IMR-90 (cell line): ENCODE measurements at regions not wholly inside any gene's neighbourhood (a gene's known extent, or its start where the extent isn't known, plus 50 kb on each side); places are given as distances from the start of the nearest gene placed in this dataset.

ENCODE experiments used
- ATAC-seq: fragments of 200-7000 bp; cut with Tn5 transposase; 2 replicates; pipeline ENCODE4 v1.9.1; 2020; ENCODE audit warnings: low read depth, mild to moderate bottlenecking, moderate library complexity
- BruUV-seq: library from RNA; stranded (reverse); fragments of 400-500 nt; replicated peaks from 2 replicates; lab custom pipeline; 2021; lab: Mats Ljungman, UMichigan
- CTCF ChIA-PET: fragments of 300-600 bp; formaldehyde crosslinking; extraction: SDS; loops from one replicate; lab custom pipeline; 2021; ENCODE audit warnings: antibody characterized with exemption; lab: Yijun Ruan, JAX
- POLR2A ChIA-PET: fragments of 300-600 bp; sonication (Branson Sonifier 250); formaldehyde crosslinking; loops from one replicate; lab custom pipeline; 2022; ENCODE audit warnings: antibody characterized with exemption; ENCODE audit not compliant: unreplicated experiment; lab: Charles Lee
- DNase-seq: peaks from one replicate; pipeline ENCODE4 v3.0.0; 2013
- H2AFZ ChIP-seq: replicated peaks from 2 replicates; pipeline ENCODE3; 2013; ENCODE audit warnings: low read length, mild to moderate bottlenecking; ENCODE audit not compliant: poor library complexity
- H2AK5ac ChIP-seq: 2 replicates; pipeline ENCODE4 v1.6.1; 2013; ENCODE audit warnings: low read depth, low read length, inconsistent platforms
- H2AK9ac ChIP-seq: replicated peaks from 2 replicates; pipeline ENCODE3; 2013; ENCODE audit warnings: mild to moderate bottlenecking, low read depth, low read length, moderate library complexity; ENCODE audit not compliant: poor library complexity
- H2BK120ac ChIP-seq: 2 replicates; pipeline ENCODE4 v1.6.1; 2013; ENCODE audit warnings: low read depth, low read length, inconsistent platforms
- H2BK15ac ChIP-seq: 3 replicates; pipeline ENCODE4 v1.6.1; 2013; ENCODE audit warnings: low read depth, low read length, inconsistent platforms
- H2BK20ac ChIP-seq: 2 replicates; pipeline ENCODE4 v1.6.1; 2013; ENCODE audit warnings: low read depth, mild to moderate bottlenecking, inconsistent platforms, low read length, moderate library complexity
- H2BK5ac ChIP-seq: 2 replicates; pipeline ENCODE4 v1.6.1; 2013; ENCODE audit warnings: mild to moderate bottlenecking, low read depth, low read length, inconsistent platforms; ENCODE audit not compliant: poor library complexity, severe bottlenecking
- H3K14ac ChIP-seq: replicated peaks from 2 replicates; pipeline ENCODE4 v1.6.1; 2013; ENCODE audit warnings: low read depth, low read length, inconsistent platforms
- H3K18ac ChIP-seq: 2 replicates; pipeline ENCODE4 v1.6.1; 2013; ENCODE audit warnings: low read depth, low read length, control low read depth
- H3K23ac ChIP-seq: 2 replicates; pipeline ENCODE4 v1.6.1; 2013; ENCODE audit warnings: low read depth, low read length, inconsistent platforms
- H3K27ac ChIP-seq: 2 replicates; pipeline ENCODE4 v1.5.1; 2013; ENCODE audit warnings: mild to moderate bottlenecking, control low read depth, low read length; ENCODE audit not compliant: insufficient read depth
- H3K27me3 ChIP-seq: 2 replicates; pipeline ENCODE4 v1.6.1; 2013; ENCODE audit warnings: low read length; ENCODE audit not compliant: control insufficient read depth, insufficient read depth
- H3K36me3 ChIP-seq: 2 replicates; pipeline ENCODE4 v1.6.1; 2013; ENCODE audit warnings: low read length, mixed read lengths; ENCODE audit not compliant: control insufficient read depth, insufficient read depth
- H3K4ac ChIP-seq: 2 replicates; pipeline ENCODE4 v1.6.1; 2013; ENCODE audit warnings: low read depth, low read length, inconsistent platforms
- H3K4me1 ChIP-seq: 2 replicates; pipeline ENCODE4 v1.6.1; 2013; ENCODE audit warnings: low read length, mixed read lengths; ENCODE audit not compliant: control insufficient read depth, insufficient read depth
- H3K4me2 ChIP-seq: 2 replicates; pipeline ENCODE4 v1.6.1; 2013; ENCODE audit warnings: low read depth, mild to moderate bottlenecking, control low read depth, low read length, moderate library complexity
- H3K4me3 ChIP-seq: 2 replicates; pipeline ENCODE4 v1.5.1; 2013; ENCODE audit warnings: low read depth, mild to moderate bottlenecking, control low read depth, low read length, moderate library complexity; ENCODE audit not compliant: insufficient read depth
- H3K56ac ChIP-seq: 2 replicates; pipeline ENCODE4 v1.6.1; 2013; ENCODE audit warnings: low read length, inconsistent platforms; ENCODE audit not compliant: insufficient read depth; ENCODE audit errors: extremely low read depth
- H3K79me1 ChIP-seq, 2 experiments: 2 replicates each; pipeline ENCODE4 v1.6.1; 2013; ENCODE audit warnings: low read length in 2 of 2, inconsistent platforms in 1 of 2, low read depth in 1 of 2
- H3K9ac ChIP-seq: 2 replicates; pipeline ENCODE4 v1.6.1; 2013; ENCODE audit warnings: low read depth, low read length, control low read depth
- H3K9me1 ChIP-seq: 2 replicates; pipeline ENCODE4 v1.6.1; 2013; ENCODE audit warnings: low read length, inconsistent platforms; ENCODE audit not compliant: insufficient read depth
- H3K9me3 ChIP-seq: 2 replicates; pipeline ENCODE4 v1.6.1; 2013; ENCODE audit warnings: low read length; ENCODE audit not compliant: control insufficient read depth, insufficient read depth
- H4K20me1 ChIP-seq: 2 replicates; pipeline ENCODE4 v1.6.1; 2013; ENCODE audit warnings: low read length, inconsistent platforms; ENCODE audit not compliant: insufficient read depth
- H4K5ac ChIP-seq: 2 replicates; pipeline ENCODE4 v1.6.1; 2013; ENCODE audit warnings: mild to moderate bottlenecking, low read depth, low read length, control low read depth
- H4K8ac ChIP-seq, 2 experiments: 2 replicates each; pipeline ENCODE4 v1.6.1; 2013; ENCODE audit warnings: low read depth in 2 of 2, low read length in 2 of 2, control low read depth in 1 of 2, inconsistent platforms in 1 of 2
- H4K91ac ChIP-seq: 2 replicates; pipeline ENCODE4 v1.6.1; 2013; ENCODE audit warnings: low read depth, low read length, inconsistent platforms; ENCODE audit not compliant: insufficient read depth
- CTCF ChIP-seq: conservative IDR thresholded peaks from 2 replicates; pipeline ENCODE4 v1.5.1; 2012; ENCODE audit warnings: mild to moderate bottlenecking, low read depth, low read length, improper control_type of control experiment
- FOS ChIP-seq: fragments of 150-350 bp; IDR thresholded peaks from 2 replicates; pipeline ENCODE4 v1.6.1; 2016; ENCODE audit warnings: low read depth, low read length
- NFE2L2 ChIP-seq: fragments of 150-350 bp; IDR thresholded peaks from 2 replicates; pipeline ENCODE4 v1.6.1; 2016; ENCODE audit warnings: low read depth, mild to moderate bottlenecking, low read length
- RCOR1 ChIP-seq: IDR thresholded peaks from 2 replicates; pipeline ENCODE4 v1.6.1; 2012; ENCODE audit warnings: mild to moderate bottlenecking, low read length, improper control_type of control experiment; ENCODE audit not compliant: insufficient replicate concordance
- RFX5 ChIP-seq: IDR thresholded peaks from 2 replicates; pipeline ENCODE4 v1.8.0; 2012; ENCODE audit warnings: low read depth, mild to moderate bottlenecking, low read length, moderate library complexity
- WGBS, 2 experiments: methylation state at CpG; one replicate each; pipeline versions ENCODE4 v1.1.5 to v1.1.7; 2013; ENCODE audit warnings: missing lambda C conversion rate in 2 of 2; ENCODE audit not compliant: insufficient read length in 1 of 2; ENCODE audit errors: extremely low coverage in 2 of 2; 5-methylcytosine and 5-hydroxymethylcytosine counted together
- dilution Hi-C: fragments of 300-500 bp; cut with HindIII; formaldehyde crosslinking; loops from one replicate; pipeline ENCODE4 v1.14.3; 2018; ENCODE audit warnings: low sequenced_read_pairs; ENCODE audit not compliant: unreplicated experiment
- in situ Hi-C: fragments of 300-500 bp; cut with MboI; formaldehyde crosslinking; loops from 3 replicates; pipeline ENCODE4 v1.14.3; 2019; ENCODE audit warnings: low sequenced_read_pairs, inconsistent platforms, mixed read lengths
- intact Hi-C: fragments of 100-400 bp; cut with micrococcal nuclease; formaldehyde crosslinking; loops from 2 replicates; pipeline ENCODE4 v1.10.0; 2022

- Histone ChIP-seq H3K9me3 (0 out of 2 replicates have a peak, but pooled peaks cover 2% of the 10 kb centered on the region), H3K4ac (no peak overlapping the region), H3K56ac (no peak overlapping the region), H3K4me2 (no peak overlapping the region), H2BK20ac (no peak overlapping the region), H3K9ac (no peak overlapping the region), H3K14ac (no peak overlapping the region), H2AK5ac (no peak overlapping the region), H2BK5ac (no peak overlapping the region), H3K36me3 (no peaks in the 10 kb centered on the region), H2BK120ac (no peak overlapping the region), H3K4me3 (no peak overlapping the region), H3K18ac (no peak overlapping the region), H3K9me1 (no peaks in the 10 kb centered on the region), H3K23ac (no peak overlapping the region), H2AFZ (no peak overlapping the region), H3K27me3 (no peaks in the 10 kb centered on the region), H4K5ac (no peak overlapping the region), H4K91ac (no peak overlapping the region), H4K20me1 (no peaks in the 10 kb centered on the region), H3K79me1 (no peaks in the 10 kb centered on the region), H3K27ac (no peak overlapping the region), H3K4me1 (no peaks in the 10 kb centered on the region), H4K8ac (no peak overlapping the region), H2AK9ac (no peak overlapping the region), H2BK15ac (no peak overlapping the region)
- ChIA-PET CTCF (no interaction called here), POLR2A (no interaction called here)
- no TSS peak for BruUV-seq
- dilution Hi-C loops, result no loop called here
- no peak for ATAC-seq
- DNase-seq, result no peak
- no CpG with 5 or more reads among the region's 2 CpGs for WGBS, 2 experiments
- in situ Hi-C loops, result no loop called here
- intact Hi-C loops, result no loop called here
- TF ChIP-seq FOS, result no peak
- no peak for TF ChIP-seq CTCF
- TF ChIP-seq RCOR1, result no peak
- no peak for TF ChIP-seq RFX5
- TF ChIP-seq NFE2L2, result no peak
Measured at GRCh38 chr18:66994790-66995189, 390.9 kb upstream of the CDH19 start.
